ENCODE measurements at regions not wholly inside any gene's neighbourhood (a gene's known extent, or its start where the extent isn't known, plus 50 kb on each side); places are given as distances from the start of the nearest gene placed in this dataset.
"Not testable (repeated sequence)": the region's sequence is repeated elsewhere in the genome, so short reads cannot be mapped to it uniquely, and the experiment has no call there.

DNA sequence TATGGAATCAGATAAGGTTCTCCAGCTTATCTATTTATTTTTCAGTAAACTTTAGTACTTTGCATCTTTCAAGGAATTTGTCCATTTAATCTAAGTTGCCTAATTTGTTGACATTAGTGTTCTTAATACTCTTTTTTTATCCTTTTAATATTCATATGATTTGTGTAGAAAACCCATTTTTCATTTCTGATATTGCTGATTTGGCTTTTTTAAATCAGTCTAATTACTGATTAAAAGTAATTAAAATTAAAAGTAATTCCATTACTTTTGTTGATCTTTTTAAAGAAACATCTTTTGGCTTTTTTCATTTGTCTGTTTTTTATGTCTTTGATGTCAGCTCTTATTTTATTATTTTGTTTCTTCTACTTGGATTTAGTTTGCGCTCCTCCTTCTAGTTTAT lies 101.2 kb downstream of the CGGBP1 start:
- TF ChIP-seq, protein P1, sequence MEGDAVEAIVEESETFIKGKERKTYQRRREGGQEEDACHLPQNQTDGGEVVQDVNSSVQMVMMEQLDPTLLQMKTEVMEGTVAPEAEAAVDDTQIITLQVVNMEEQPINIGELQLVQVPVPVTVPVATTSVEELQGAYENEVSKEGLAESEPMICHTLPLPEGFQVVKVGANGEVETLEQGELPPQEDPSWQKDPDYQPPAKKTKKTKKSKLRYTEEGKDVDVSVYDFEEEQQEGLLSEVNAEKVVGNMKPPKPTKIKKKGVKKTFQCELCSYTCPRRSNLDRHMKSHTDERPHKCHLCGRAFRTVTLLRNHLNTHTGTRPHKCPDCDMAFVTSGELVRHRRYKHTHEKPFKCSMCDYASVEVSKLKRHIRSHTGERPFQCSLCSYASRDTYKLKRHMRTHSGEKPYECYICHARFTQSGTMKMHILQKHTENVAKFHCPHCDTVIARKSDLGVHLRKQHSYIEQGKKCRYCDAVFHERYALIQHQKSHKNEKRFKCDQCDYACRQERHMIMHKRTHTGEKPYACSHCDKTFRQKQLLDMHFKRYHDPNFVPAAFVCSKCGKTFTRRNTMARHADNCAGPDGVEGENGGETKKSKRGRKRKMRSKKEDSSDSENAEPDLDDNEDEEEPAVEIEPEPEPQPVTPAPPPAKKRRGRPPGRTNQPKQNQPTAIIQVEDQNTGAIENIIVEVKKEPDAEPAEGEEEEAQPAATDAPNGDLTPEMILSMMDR (IDR thresholded peaks at IDR 0.05), result no peak
- no peak for TF ChIP-seq ZFX (IDR thresholded peaks at IDR 0.05; ENCODE audit: borderline replicate concordance)
- no peak overlapping the region for H3K27ac ChIP-seq

DNA sequence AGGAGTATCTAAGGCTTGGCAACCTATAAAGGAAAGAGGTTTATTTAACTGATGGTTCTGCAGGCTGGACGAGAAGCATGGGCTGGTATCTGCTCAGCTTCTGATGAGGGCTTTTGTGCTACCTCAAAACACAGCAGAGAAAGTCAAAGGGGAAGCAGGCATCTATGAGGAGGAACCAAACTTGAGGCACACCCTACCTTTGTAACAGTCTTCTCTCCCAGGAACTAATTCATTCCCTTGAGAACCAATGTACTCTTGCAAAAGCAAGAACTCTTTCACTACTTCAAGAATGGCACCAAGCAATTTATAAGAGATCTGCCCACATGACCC lies 109.0 kb downstream of the CGGBP1 start:
- no peak for TF ChIP-seq ZFX (IDR thresholded peaks at IDR 0.05; ENCODE audit: borderline replicate concordance)
- TF ChIP-seq, protein P1 (IDR thresholded peaks at IDR 0.05), result no peak
- no peak overlapping the region for H3K27ac ChIP-seq

DNA sequence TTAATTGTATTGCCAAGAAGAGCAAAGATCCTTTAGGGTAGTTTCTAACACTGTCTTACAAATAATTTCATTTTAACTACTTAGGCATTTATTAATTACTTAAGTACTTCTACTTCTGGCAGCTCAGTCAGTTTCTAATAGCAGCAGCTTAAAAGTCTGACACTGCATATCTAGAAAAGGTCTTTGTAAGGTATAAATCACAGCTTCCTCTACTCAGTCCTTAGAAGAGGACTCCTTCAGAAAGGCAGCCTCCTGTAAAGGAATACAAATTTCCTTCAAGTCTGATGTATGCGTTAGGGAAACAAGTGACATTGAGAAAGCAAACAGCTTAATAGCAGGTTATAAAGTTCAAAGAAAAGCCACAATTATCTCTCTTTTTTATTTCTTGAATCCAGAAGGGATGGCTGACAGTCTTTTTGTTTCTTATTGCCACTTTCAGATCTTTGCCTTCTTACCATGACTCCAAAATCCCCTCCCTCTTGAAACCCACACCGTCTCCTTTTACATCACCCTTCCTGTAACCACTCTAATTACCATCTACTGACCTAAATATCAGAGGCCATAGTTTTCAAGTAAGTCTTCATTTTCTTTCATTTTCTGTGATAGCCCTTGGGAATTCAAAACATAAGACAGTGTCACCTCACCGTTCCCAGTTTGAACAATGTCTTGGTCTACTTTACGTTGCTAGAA lies 109.5 kb downstream of the CGGBP1 start:
- no peak overlapping the region for H3K27ac ChIP-seq
- TF ChIP-seq, protein P1 (IDR thresholded peaks at IDR 0.05), result no peak
- no peak for TF ChIP-seq ZFX (IDR thresholded peaks at IDR 0.05; ENCODE audit: borderline replicate concordance)

DNA sequence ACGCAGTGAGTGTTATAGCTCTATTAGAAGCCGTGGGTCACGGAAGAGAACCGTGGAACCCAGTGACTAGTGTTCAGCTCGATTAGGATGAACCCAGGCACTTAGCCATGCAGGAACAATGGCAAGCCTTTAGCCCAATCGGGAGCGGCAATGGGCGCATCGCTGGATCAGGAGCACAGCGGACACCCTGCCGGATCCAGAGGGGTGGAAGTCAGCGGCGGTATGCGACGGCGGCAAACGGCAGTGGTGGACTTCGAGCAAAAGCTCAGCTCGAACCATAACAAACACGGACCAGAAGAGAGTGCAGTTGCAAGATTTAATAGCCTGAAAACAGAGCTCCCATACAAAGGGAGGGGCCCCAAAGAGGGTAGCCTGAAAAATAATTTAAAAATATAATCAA lies 112.8 kb downstream of the CGGBP1 start:
- not testable (repeated sequence) for H3K27ac ChIP-seq

DNA sequence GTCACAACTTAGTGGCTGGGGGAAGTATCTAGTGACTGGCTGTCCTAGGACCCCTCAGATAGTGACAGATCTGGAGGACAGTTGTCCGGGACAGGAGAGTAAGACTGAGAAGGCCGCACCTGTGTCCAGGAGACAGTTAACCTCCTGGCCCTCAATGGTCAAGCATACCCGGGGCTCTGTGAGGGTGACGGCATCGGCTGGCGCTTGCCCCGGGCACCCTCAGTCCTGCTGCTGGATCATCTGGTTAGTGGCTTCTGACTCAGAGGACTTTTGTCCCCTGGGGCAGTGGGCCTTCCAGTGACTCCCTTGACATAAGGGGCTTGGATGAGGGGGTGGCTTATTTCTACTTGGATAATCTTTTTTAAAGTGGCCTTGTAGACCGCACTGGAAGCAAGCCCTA lies 116.5 kb downstream of the CGGBP1 start:
- H3K27ac ChIP-seq, result not testable (repeated sequence)

DNA sequence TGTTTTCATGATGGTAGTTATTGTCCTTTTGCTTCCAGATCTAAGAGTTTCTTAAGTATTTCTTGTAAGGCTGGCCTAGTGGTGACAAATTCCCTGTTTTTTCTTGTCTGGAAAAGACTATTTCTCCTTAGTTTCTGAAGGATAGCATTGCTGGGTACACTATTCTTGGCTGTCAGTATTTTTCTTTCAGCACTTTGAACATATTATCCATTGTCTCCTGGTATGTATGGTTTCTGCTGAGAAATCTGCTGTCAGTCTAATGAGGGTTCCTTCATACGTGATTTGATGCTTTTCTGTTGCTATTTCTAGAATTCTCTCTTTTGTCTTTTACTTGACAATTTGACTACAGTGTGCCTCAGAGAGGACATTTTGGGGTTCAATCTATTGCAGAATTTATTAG lies 134.3 kb downstream of the CGGBP1 start:
- no peak for TF ChIP-seq ZFX (IDR thresholded peaks at IDR 0.05; ENCODE audit: borderline replicate concordance)
- TF ChIP-seq, protein P1 (IDR thresholded peaks at IDR 0.05), result no peak

DNA sequence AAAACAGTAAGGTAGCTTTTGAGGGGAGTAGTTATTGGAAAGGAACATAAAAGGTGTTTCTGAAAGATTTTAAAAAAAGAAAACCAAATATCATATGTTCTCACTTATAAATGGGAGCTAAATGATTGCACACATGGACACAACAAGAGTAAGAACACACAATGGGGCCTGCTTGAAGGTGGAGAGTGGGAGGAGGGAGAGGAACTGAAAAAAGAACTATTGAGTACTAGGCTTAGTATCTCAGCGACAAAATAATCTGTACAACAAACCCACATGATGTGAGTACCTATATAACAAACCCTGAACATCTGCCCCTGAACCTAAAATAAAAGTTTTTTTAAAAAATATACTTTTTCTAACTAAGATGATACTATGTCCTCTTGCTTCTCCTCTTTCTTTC lies 138.3 kb downstream of the CGGBP1 start:
- no peak overlapping the region for H3K27ac ChIP-seq
- no peak for TF ChIP-seq ZFX (IDR thresholded peaks at IDR 0.05; ENCODE audit: borderline replicate concordance)
- TF ChIP-seq, protein P1 (IDR thresholded peaks at IDR 0.05), result no peak

More for the DNA sequence above, 134.3 kb downstream of the CGGBP1 start:
- H3K27ac ChIP-seq, result no peak overlapping the region

DNA sequence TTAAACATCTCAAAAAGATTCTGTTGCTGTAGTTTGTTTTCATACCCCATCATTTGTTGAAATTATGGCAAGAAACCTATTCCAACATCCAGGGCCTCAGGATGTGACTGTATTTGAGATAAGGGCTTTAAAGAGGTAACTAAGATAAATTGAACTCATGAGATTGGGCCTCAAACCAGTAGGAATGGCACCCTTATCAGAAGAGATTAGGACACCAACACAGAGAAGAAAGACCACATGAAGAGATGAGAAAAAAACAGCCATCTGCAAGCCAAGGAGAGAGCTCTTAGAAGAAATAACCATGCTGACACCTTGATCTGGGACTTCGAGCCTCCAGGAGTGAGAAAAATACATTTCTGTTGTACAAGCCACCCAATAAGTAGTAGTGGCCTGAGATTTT lies 157.7 kb downstream of the CGGBP1 start:
- no peak overlapping the region for H3K27ac ChIP-seq
- no peak for TF ChIP-seq ZFX (IDR thresholded peaks at IDR 0.05; ENCODE audit: borderline replicate concordance)
- TF ChIP-seq, protein P1 (IDR thresholded peaks at IDR 0.05), result no peak
